Neural progenitor cell (in vitro differentiated cells): ENCODE measurements at regions not wholly inside any gene's neighbourhood (a gene's known extent, or its start where the extent isn't known, plus 50 kb on each side); places are given as distances from the start of the nearest gene placed in this dataset.
"Not testable (repeated sequence)": the region's sequence is repeated elsewhere in the genome, so short reads cannot be mapped to it uniquely, and the experiment has no call there.

Source experiments
- DNase-seq: peaks from one replicate; pipeline ENCODE4 v3.0.0-alpha.2; 2016; ENCODE audit warnings: low spot score
- H2AFZ ChIP-seq: fragments of 200-600 bp; sonication (generic); replicated peaks from 2 replicates; pipeline ENCODE4 v1.6.1; 2016; ENCODE audit warnings: antibody characterized with exemption
- H3F3A ChIP-seq: fragments of 200-600 bp; sonication (generic); 2 replicates; pipeline ENCODE4 v1.6.1; 2016; ENCODE audit warnings: antibody characterized with exemption, low read depth
- H3K27ac ChIP-seq: fragments of 200-600 bp; sonication (generic); 2 replicates; pipeline ENCODE4 v1.5.1; 2016; ENCODE audit warnings: mild to moderate bottlenecking
- H3K27me3 ChIP-seq: fragments of 200-600 bp; sonication (generic); 2 replicates; pipeline ENCODE4 v1.6.1; 2016; ENCODE audit warnings: mild to moderate bottlenecking, moderate library complexity
- H3K36me3 ChIP-seq: fragments of 200-600 bp; sonication (generic); 2 replicates; pipeline ENCODE4 v1.5.1; 2016
- H3K4me1 ChIP-seq: fragments of 200-600 bp; sonication (generic); 2 replicates; pipeline ENCODE4 v1.6.1; 2016; ENCODE audit warnings: mixed run types
- H3K4me2 ChIP-seq: fragments of 200-600 bp; sonication (generic); 2 replicates; pipeline ENCODE4 v1.6.1; 2016
- H3K4me3 ChIP-seq: fragments of 200-600 bp; sonication (generic); 2 replicates; pipeline ENCODE4 v1.5.1; 2016
- H3K79me2 ChIP-seq: fragments of 200-600 bp; sonication (generic); 2 replicates; pipeline ENCODE4 v1.6.1; 2016; ENCODE audit warnings: low read depth
- H3K9ac ChIP-seq: fragments of 200-600 bp; sonication (generic); 2 replicates; pipeline ENCODE4 v1.6.1; 2016
- H3K9me3 ChIP-seq: fragments of 200-600 bp; sonication (generic); 2 replicates; pipeline ENCODE4 v1.5.1; 2016; ENCODE audit warnings: low read depth
- H4K20me1 ChIP-seq: fragments of 200-600 bp; sonication (generic); 2 replicates; pipeline ENCODE4 v1.6.1; 2016; ENCODE audit warnings: low read depth
- H3K27ac Mint-ChIP-seq: 3 replicates; pipeline ENCODE4 v1.8.0; 2021; ENCODE audit warnings: mixed read lengths
- H3K27me3 Mint-ChIP-seq: 2 replicates; pipeline ENCODE4 v1.8.0; 2022; ENCODE audit warnings: low read depth, mild to moderate bottlenecking, inconsistent platforms, moderate library complexity, mixed read lengths; ENCODE audit not compliant: insufficient read depth
- H3K36me3 Mint-ChIP-seq: 3 replicates; pipeline ENCODE4 v1.8.0; 2021; ENCODE audit warnings: mixed read lengths
- H3K4me1 Mint-ChIP-seq: 3 replicates; pipeline ENCODE4 v1.8.0; 2021; ENCODE audit warnings: mixed read lengths
- H3K4me3 Mint-ChIP-seq: 3 replicates; pipeline ENCODE4 v1.8.0; 2021; ENCODE audit warnings: mild to moderate bottlenecking, moderate library complexity, mixed read lengths
- H3K9me3 Mint-ChIP-seq: 3 replicates; pipeline ENCODE4 v1.8.0; 2020; ENCODE audit warnings: mixed read lengths
- EZH2 ChIP-seq: fragments of 200-600 bp; sonication (generic); IDR thresholded peaks from 2 replicates; pipeline ENCODE4 v1.6.1; 2017; ENCODE audit warnings: antibody characterized with exemption, mild to moderate bottlenecking, moderate library complexity
- EZH2phosphoT487 ChIP-seq: fragments of 200-600 bp; sonication (generic); IDR thresholded peaks from 2 replicates; pipeline ENCODE4 v1.6.1; 2017; ENCODE audit warnings: antibody characterized with exemption
- TF ChIP-seq, protein P1 (sequence below): fragments of 200-600 bp; sonication (generic); IDR thresholded peaks from 2 replicates; pipeline ENCODE4 v1.5.1; 2017; ENCODE audit warnings: antibody characterized with exemption, mild to moderate bottlenecking

DNA sequence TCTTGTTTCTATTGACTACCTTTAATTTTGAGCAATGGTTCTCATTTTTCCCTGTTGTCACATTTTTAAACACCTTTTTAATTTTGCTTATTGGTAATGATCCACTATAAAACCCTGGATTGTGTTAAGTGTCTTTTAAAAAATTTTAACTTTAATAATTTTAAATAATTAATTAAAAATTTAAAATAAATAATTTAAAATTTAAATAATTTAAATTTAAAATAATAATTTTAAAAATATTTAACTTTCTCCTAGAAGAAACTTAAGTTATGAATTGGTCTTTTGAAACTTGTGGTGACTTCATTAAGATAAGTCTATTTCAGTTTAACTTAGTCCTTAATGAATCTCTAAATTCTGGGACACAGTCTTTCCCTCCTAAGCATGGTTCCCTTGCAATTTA is 566.3 kb upstream of the GALNTL6 start:
- Histone ChIP-seq H3K4me3 (no peak overlapping the region), H3K9me3 (no peaks in the 10 kb centered on the region), H3K27ac (no peak overlapping the region), H3F3A (no peaks in the 10 kb centered on the region), H3K36me3 (no peaks in the 10 kb centered on the region), H3K4me2 (no peak overlapping the region), H4K20me1 (no peaks in the 10 kb centered on the region), H2AFZ (no peak overlapping the region), H3K79me2 (no peaks in the 10 kb centered on the region), H3K4me1 (no peaks in the 10 kb centered on the region), H3K9ac (no peak overlapping the region), H3K27me3 (no peaks in the 10 kb centered on the region)
- TF ChIP-seq EZH2phosphoT487, result no peak
- no peak for TF ChIP-seq EZH2
- TF ChIP-seq, protein P1, sequence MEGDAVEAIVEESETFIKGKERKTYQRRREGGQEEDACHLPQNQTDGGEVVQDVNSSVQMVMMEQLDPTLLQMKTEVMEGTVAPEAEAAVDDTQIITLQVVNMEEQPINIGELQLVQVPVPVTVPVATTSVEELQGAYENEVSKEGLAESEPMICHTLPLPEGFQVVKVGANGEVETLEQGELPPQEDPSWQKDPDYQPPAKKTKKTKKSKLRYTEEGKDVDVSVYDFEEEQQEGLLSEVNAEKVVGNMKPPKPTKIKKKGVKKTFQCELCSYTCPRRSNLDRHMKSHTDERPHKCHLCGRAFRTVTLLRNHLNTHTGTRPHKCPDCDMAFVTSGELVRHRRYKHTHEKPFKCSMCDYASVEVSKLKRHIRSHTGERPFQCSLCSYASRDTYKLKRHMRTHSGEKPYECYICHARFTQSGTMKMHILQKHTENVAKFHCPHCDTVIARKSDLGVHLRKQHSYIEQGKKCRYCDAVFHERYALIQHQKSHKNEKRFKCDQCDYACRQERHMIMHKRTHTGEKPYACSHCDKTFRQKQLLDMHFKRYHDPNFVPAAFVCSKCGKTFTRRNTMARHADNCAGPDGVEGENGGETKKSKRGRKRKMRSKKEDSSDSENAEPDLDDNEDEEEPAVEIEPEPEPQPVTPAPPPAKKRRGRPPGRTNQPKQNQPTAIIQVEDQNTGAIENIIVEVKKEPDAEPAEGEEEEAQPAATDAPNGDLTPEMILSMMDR, result no peak
- no peaks in the 10 kb centered on the region for H3K27me3 Mint-ChIP-seq
- H3K36me3 Mint-ChIP-seq, result no peaks in the 10 kb centered on the region
- H3K4me3 Mint-ChIP-seq, result no peak overlapping the region
- no peaks in the 10 kb centered on the region for H3K4me1 Mint-ChIP-seq
- no peaks in the 10 kb centered on the region for H3K9me3 Mint-ChIP-seq
- DNase-seq, result no peak
- no peak overlapping the region for H3K27ac Mint-ChIP-seq

DNA sequence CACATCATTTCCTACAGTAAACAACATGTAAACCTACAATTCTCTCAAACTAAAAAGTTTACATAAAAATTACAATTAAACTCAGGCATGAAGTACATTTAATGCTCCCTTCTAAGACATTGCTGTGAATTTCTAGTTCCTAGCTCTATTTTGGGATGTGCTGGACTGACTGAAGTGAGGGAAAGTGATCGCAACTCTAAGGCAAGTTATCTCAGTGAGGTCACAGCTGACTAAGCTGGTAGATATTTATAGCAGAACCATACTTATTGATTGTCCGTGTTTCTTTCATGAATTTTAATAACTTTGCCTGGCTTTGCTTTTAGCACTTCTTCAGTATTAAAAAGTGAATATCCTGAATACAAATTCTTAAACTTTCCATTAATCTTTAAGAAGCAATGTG is 570.4 kb upstream of the GALNTL6 start:
- Histone ChIP-seq H3K4me1 (no peaks in the 10 kb centered on the region), H3K27me3 (no peaks in the 10 kb centered on the region), H3K9ac (no peak overlapping the region), H3K4me3 (no peak overlapping the region), H3K4me2 (no peak overlapping the region), H3K27ac (no peak overlapping the region), H3K79me2 (no peaks in the 10 kb centered on the region), H2AFZ (no peak overlapping the region), H3K36me3 (no peaks in the 10 kb centered on the region), H4K20me1 (no peaks in the 10 kb centered on the region), H3F3A (no peaks in the 10 kb centered on the region), H3K9me3 (no peaks in the 10 kb centered on the region)
- no peak overlapping the region for H3K4me3 Mint-ChIP-seq
- no peaks in the 10 kb centered on the region for H3K4me1 Mint-ChIP-seq
- H3K36me3 Mint-ChIP-seq, result no peaks in the 10 kb centered on the region
- H3K27ac Mint-ChIP-seq, result no peak overlapping the region
- DNase-seq, result no peak
- H3K9me3 Mint-ChIP-seq, result no peaks in the 10 kb centered on the region
- TF ChIP-seq, protein P1, result no peak
- TF ChIP-seq EZH2, result no peak
- TF ChIP-seq EZH2phosphoT487, result no peak
- no peaks in the 10 kb centered on the region for H3K27me3 Mint-ChIP-seq

GRCh38 chr4:171239196-171239595 is 574.0 kb upstream of the GALNTL6 start:
- Histone ChIP-seq H4K20me1 (no peaks in the 10 kb centered on the region), H3K4me2 (no peak overlapping the region), H2AFZ (no peak overlapping the region), H3K9ac (no peak overlapping the region), H3K79me2 (no peaks in the 10 kb centered on the region), H3K36me3 (no peaks in the 10 kb centered on the region), H3K27ac (no peak overlapping the region), H3K4me1 (no peaks in the 10 kb centered on the region), H3K27me3 (no peaks in the 10 kb centered on the region), H3F3A (no peaks in the 10 kb centered on the region), H3K9me3 (no peaks in the 10 kb centered on the region), H3K4me3 (no peak overlapping the region)
- Mint-ChIP-seq H3K36me3 (no peaks in the 10 kb centered on the region), H3K27me3 (no peaks in the 10 kb centered on the region), H3K27ac (no peak overlapping the region), H3K4me3 (no peak overlapping the region), H3K9me3 (no peaks in the 10 kb centered on the region), H3K4me1 (no peaks in the 10 kb centered on the region)
- DNase-seq, result no peak
- TF ChIP-seq, protein P1, result no peak
- no peak for TF ChIP-seq EZH2
- TF ChIP-seq EZH2phosphoT487, result no peak

- Mint-ChIP-seq H3K4me3 (no peak overlapping the region), H3K27ac (no peak overlapping the region), H3K27me3 (no peaks in the 10 kb centered on the region), H3K4me1 (no peaks in the 10 kb centered on the region), H3K9me3 (no peaks in the 10 kb centered on the region), H3K36me3 (no peaks in the 10 kb centered on the region)
- no peak overlapping the region for H3K4me3 ChIP-seq
- no peaks in the 10 kb centered on the region for H4K20me1 ChIP-seq
- no peaks in the 10 kb centered on the region for H3K27me3 ChIP-seq
- no peaks in the 10 kb centered on the region for H3K4me1 ChIP-seq
- H3K9me3 ChIP-seq, result no peaks in the 10 kb centered on the region
- no peak for TF ChIP-seq EZH2
- H3K4me2 ChIP-seq, result no peak overlapping the region
- no peaks in the 10 kb centered on the region for H3F3A ChIP-seq
- DNase-seq, result no peak
- no peak overlapping the region for H3K9ac ChIP-seq
- H2AFZ ChIP-seq, result no peak overlapping the region
- no peaks in the 10 kb centered on the region for H3K79me2 ChIP-seq
- H3K36me3 ChIP-seq, result no peaks in the 10 kb centered on the region
- no peak overlapping the region for H3K27ac ChIP-seq
Measured at GRCh38 chr4:171235521-171235920, 577.7 kb upstream of the GALNTL6 start.

DNA sequence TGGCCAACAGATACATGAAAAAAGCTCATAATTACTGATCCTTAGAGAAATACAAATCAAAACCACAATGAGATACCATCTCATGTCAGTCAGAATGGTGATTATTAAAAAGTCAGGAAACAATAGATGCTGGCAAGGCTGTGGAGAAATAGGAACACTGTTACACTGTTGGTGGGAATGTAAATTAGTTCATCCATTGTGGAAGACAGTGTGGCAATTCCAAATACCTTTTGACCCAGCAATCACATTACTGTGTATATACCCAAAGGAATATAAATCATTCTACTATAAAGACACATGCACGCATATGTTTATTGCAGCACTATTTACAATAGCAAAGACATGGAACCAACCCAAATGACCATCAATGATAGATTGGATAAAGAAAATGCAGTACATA is 583.9 kb upstream of the GALNTL6 start:
- not testable (repeated sequence) for H3K9me3 Mint-ChIP-seq, H3K4me2 ChIP-seq, H2AFZ ChIP-seq, H4K20me1 ChIP-seq, H3K4me3 ChIP-seq, H3K4me1 Mint-ChIP-seq, H3K36me3 Mint-ChIP-seq, H3F3A ChIP-seq, H3K27ac ChIP-seq, H3K4me3 Mint-ChIP-seq, DNase-seq, H3K79me2 ChIP-seq, H3K27me3 ChIP-seq, H3K4me1 ChIP-seq, H3K27me3 Mint-ChIP-seq, H3K27ac Mint-ChIP-seq, H3K9me3 ChIP-seq, H3K36me3 ChIP-seq, H3K9ac ChIP-seq
